ENCODE measurements at regions not wholly inside any gene's neighbourhood (a gene's known extent, or its start where the extent isn't known, plus 50 kb on each side); places are given as distances from the start of the nearest gene placed in this dataset.

- Mint-ChIP-seq H3K9me3 (no peaks in the 10 kb centered on the region), H3K4me3 (no peak overlapping the region), H3K27me3 (no peaks in the 10 kb centered on the region), H3K27ac (no peak overlapping the region), H3K36me3 (ENCODE audit: low read depth) (no peaks in the 10 kb centered on the region), H3K4me1 (peaks cover 18% of the 10 kb centered on the region)
- DNase-seq (no peak), ATAC-seq (no peak)
Measured at GRCh38 chrX:40298572-40299479, 201.1 kb upstream of the BCOR start.

- H3K27me3 Mint-ChIP-seq, result no peaks in the 10 kb centered on the region
- H3K9me3 Mint-ChIP-seq, result no peaks in the 10 kb centered on the region
- H3K27ac Mint-ChIP-seq, result no peak overlapping the region
- H3K4me3 Mint-ChIP-seq, result no peak overlapping the region
- no peaks in the 10 kb centered on the region for H3K36me3 Mint-ChIP-seq (ENCODE audit: low read depth)
- ATAC-seq (no peak), DNase-seq (no peak)
- peaks cover 11% of the 10 kb centered on the region for H3K4me1 Mint-ChIP-seq
Measured at GRCh38 chrX:40298069-40298468, 200.3 kb upstream of the BCOR start.

GRCh38 chrX:40291553-40291952, 193.8 kb upstream of the BCOR start:
- Mint-ChIP-seq H3K4me3 (no peak overlapping the region), H3K27ac (no peak overlapping the region), H3K27me3 (no peaks in the 10 kb centered on the region), H3K4me1 (no peaks in the 10 kb centered on the region), H3K36me3 (ENCODE audit: low read depth) (no peaks in the 10 kb centered on the region), H3K9me3 (peaks cover 7% of the 10 kb centered on the region)
- ATAC-seq, result no peak
- DNase-seq, result no peak

GRCh38 chrX:40290517-40290916, 192.8 kb upstream of the BCOR start:
- Mint-ChIP-seq H3K9me3 (peaks cover 7% of the 10 kb centered on the region), H3K4me1 (no peaks in the 10 kb centered on the region), H3K27me3 (no peaks in the 10 kb centered on the region), H3K27ac (no peak overlapping the region), H3K36me3 (ENCODE audit: low read depth) (no peaks in the 10 kb centered on the region), H3K4me3 (no peak overlapping the region)
- DNase-seq, result no peak
- ATAC-seq, result no peak

GRCh38 chrX:40285876-40286275, 188.1 kb upstream of the BCOR start:
- Mint-ChIP-seq H3K27ac (no peak overlapping the region), H3K9me3 (peaks cover 12% of the 10 kb centered on the region), H3K36me3 (ENCODE audit: low read depth) (no peaks in the 10 kb centered on the region), H3K4me1 (peaks cover 12% of the 10 kb centered on the region), H3K4me3 (no peak overlapping the region), H3K27me3 (no peaks in the 10 kb centered on the region)
- ATAC-seq (no peak), DNase-seq (no peak)

- Mint-ChIP-seq H3K9me3 (peaks cover 6% of the 10 kb centered on the region), H3K27me3 (no peaks in the 10 kb centered on the region), H3K4me1 (peaks cover 17% of the 10 kb centered on the region), H3K36me3 (ENCODE audit: low read depth) (no peaks in the 10 kb centered on the region), H3K4me3 (no peak overlapping the region), H3K27ac (no peak overlapping the region)
- ATAC-seq, result no peak
- DNase-seq, result no peak
Measured at GRCh38 chrX:40284852-40285251, 187.1 kb upstream of the BCOR start.

- DNase-seq, result no peak
- H3K27ac Mint-ChIP-seq, result no peak overlapping the region
- H3K4me3 Mint-ChIP-seq, result no peak overlapping the region
- H3K9me3 Mint-ChIP-seq, result peaks cover 5% of the 10 kb centered on the region
- ATAC-seq, result no peak
- H3K36me3 Mint-ChIP-seq (ENCODE audit: low read depth), result no peaks in the 10 kb centered on the region
- H3K27me3 Mint-ChIP-seq, result no peaks in the 10 kb centered on the region
- H3K4me1 Mint-ChIP-seq, result peaks cover 26% of the 10 kb centered on the region
Measured at GRCh38 chrX:40283981-40284380, 186.2 kb upstream of the BCOR start.

GRCh38 chrX:40282946-40283660, 185.3 kb upstream of the BCOR start:
- no peak for DNase-seq
- no peak overlapping the region for H3K27ac Mint-ChIP-seq
- no peak for ATAC-seq
- peaks cover 34% of the 10 kb centered on the region for H3K4me1 Mint-ChIP-seq
- H3K4me3 Mint-ChIP-seq, result no peak overlapping the region
- H3K27me3 Mint-ChIP-seq, result no peaks in the 10 kb centered on the region
- H3K9me3 Mint-ChIP-seq, result peaks cover 5% of the 10 kb centered on the region
- no peaks in the 10 kb centered on the region for H3K36me3 Mint-ChIP-seq (ENCODE audit: low read depth)

- H3K4me3 Mint-ChIP-seq, result no peak overlapping the region
- no peaks in the 10 kb centered on the region for H3K27me3 Mint-ChIP-seq
- no peak for ATAC-seq
- H3K4me1 Mint-ChIP-seq, result peaks cover 36% of the 10 kb centered on the region
- peaks cover 5% of the 10 kb centered on the region for H3K9me3 Mint-ChIP-seq
- H3K27ac Mint-ChIP-seq, result no peak overlapping the region
- DNase-seq, result no peak
- no peaks in the 10 kb centered on the region for H3K36me3 Mint-ChIP-seq (ENCODE audit: low read depth)
Measured at GRCh38 chrX:40282348-40282747, 184.6 kb upstream of the BCOR start.

- H3K36me3 Mint-ChIP-seq (ENCODE audit: low read depth), result no peaks in the 10 kb centered on the region
- peaks cover 5% of the 10 kb centered on the region for H3K9me3 Mint-ChIP-seq
- H3K4me1 Mint-ChIP-seq, result peaks cover 36% of the 10 kb centered on the region
- DNase-seq (no peak), ATAC-seq (peak; percentile 58)
- H3K4me3 Mint-ChIP-seq, result peak overlapping the region; percentile 14
- H3K27ac Mint-ChIP-seq, result peak overlapping the region; percentile 65
- no peaks in the 10 kb centered on the region for H3K27me3 Mint-ChIP-seq
Measured at GRCh38 chrX:40281336-40282005, 183.7 kb upstream of the BCOR start.

- no peak for DNase-seq
- H3K4me1 Mint-ChIP-seq, result peaks cover 36% of the 10 kb centered on the region
- H3K36me3 Mint-ChIP-seq (ENCODE audit: low read depth), result peaks cover 2% of the 10 kb centered on the region
- no peaks in the 10 kb centered on the region for H3K27me3 Mint-ChIP-seq
- H3K27ac Mint-ChIP-seq, result no peak overlapping the region
- no peak overlapping the region for H3K4me3 Mint-ChIP-seq
- peaks cover 6% of the 10 kb centered on the region for H3K9me3 Mint-ChIP-seq
- ATAC-seq, result no peak
Measured at GRCh38 chrX:40279762-40280161, 182.0 kb upstream of the BCOR start.

- DNase-seq (no peak), ATAC-seq (no peak)
- no peak overlapping the region for H3K27ac Mint-ChIP-seq
- peaks cover 2% of the 10 kb centered on the region for H3K36me3 Mint-ChIP-seq (ENCODE audit: low read depth)
- H3K4me1 Mint-ChIP-seq, result peaks cover 36% of the 10 kb centered on the region
- no peak overlapping the region for H3K4me3 Mint-ChIP-seq
- H3K27me3 Mint-ChIP-seq, result no peaks in the 10 kb centered on the region
- H3K9me3 Mint-ChIP-seq, result peaks cover 6% of the 10 kb centered on the region
Measured at GRCh38 chrX:40279091-40279430, 181.3 kb upstream of the BCOR start.

GRCh38 chrX:40278340-40279090, 180.8 kb upstream of the BCOR start:
- peaks cover 2% of the 10 kb centered on the region for H3K36me3 Mint-ChIP-seq (ENCODE audit: low read depth)
- ATAC-seq (peak; percentile 81), DNase-seq (peak; percentile 44)
- no peak overlapping the region for H3K4me3 Mint-ChIP-seq
- H3K27me3 Mint-ChIP-seq, result no peaks in the 10 kb centered on the region
- H3K9me3 Mint-ChIP-seq, result peaks cover 6% of the 10 kb centered on the region
- H3K27ac Mint-ChIP-seq, result no peak overlapping the region
- H3K4me1 Mint-ChIP-seq, result peaks cover 36% of the 10 kb centered on the region

- no peaks in the 10 kb centered on the region for H3K27me3 Mint-ChIP-seq
- no peak for ATAC-seq
- H3K27ac Mint-ChIP-seq, result no peak overlapping the region
- H3K4me3 Mint-ChIP-seq, result no peak overlapping the region
- peaks cover 39% of the 10 kb centered on the region for H3K4me1 Mint-ChIP-seq
- peaks cover 6% of the 10 kb centered on the region for H3K9me3 Mint-ChIP-seq
- no peak for DNase-seq
- H3K36me3 Mint-ChIP-seq (ENCODE audit: low read depth), result peaks cover 2% of the 10 kb centered on the region
Measured at GRCh38 chrX:40277672-40278071, 179.9 kb upstream of the BCOR start.

All from activated naive CD8-positive, alpha-beta T cell treated with anti-CD3 and anti-CD28 coated beads, Interleukin-2, amount 50 U/mL, for 24 hours (primary cell).